ENCODE measurements at regions not wholly inside any gene's neighbourhood (a gene's known extent, or its start where the extent isn't known, plus 50 kb on each side); places are given as distances from the start of the nearest gene placed in this dataset.

GRCh38 chr2:166637051-166637450 lies 143.0 kb upstream of the SCN7A start:
- no peak overlapping the region for H3K27ac ChIP-seq
- TF ChIP-seq CTCF (IDR thresholded peaks at IDR 0.05) (no peak), POLR2A (IDR thresholded peaks at IDR 0.05) (no peak)
- ATAC-seq (no peak), DNase-seq (no peak)
- no peak overlapping the region for H3K4me3 ChIP-seq
- H3K36me3 ChIP-seq (replicated peaks in 1 of 2; ENCODE audit: insufficient read depth in 1 of 2, low read depth in 2 of 2): no peaks in the 10 kb centered on the region
- intact Hi-C loops (cut with DNase I): no loop called here
- no peaks in the 10 kb centered on the region for H3K27me3 ChIP-seq
- WGBS, 2 donors: 53 to 86% methylated on average over 1 of the region's 1 CpG
- H3K9me3 ChIP-seq: no peaks in the 10 kb centered on the region
- no peaks in the 10 kb centered on the region for H3K4me1 ChIP-seq

- H3K27me3 ChIP-seq: no peaks in the 10 kb centered on the region
- TF ChIP-seq CTCF (IDR thresholded peaks at IDR 0.05) (no peak), POLR2A (IDR thresholded peaks at IDR 0.05) (no peak)
- H3K36me3 ChIP-seq (replicated peaks in 1 of 2; ENCODE audit: insufficient read depth in 1 of 2, low read depth in 2 of 2): no peaks in the 10 kb centered on the region
- ATAC-seq (no peak), DNase-seq (no peak)
- H3K27ac ChIP-seq: no peak overlapping the region
- H3K9me3 ChIP-seq: no peaks in the 10 kb centered on the region
- no peak overlapping the region for H3K4me3 ChIP-seq
- WGBS, 2 donors: 74 to 78% methylated on average over 4 of the region's 4 CpGs
- H3K4me1 ChIP-seq: no peaks in the 10 kb centered on the region
- intact Hi-C loops (cut with DNase I): no loop called here
These were observed 140.7 kb upstream of the SCN7A start for GRCh38 chr2:166634706-166635105.

- H3K4me3 ChIP-seq: no peak overlapping the region
- no peak for DNase-seq
- ATAC-seq: no peak
- no peaks in the 10 kb centered on the region for H3K27me3 ChIP-seq
- intact Hi-C loops (cut with DNase I): no loop called here
- H3K9me3 ChIP-seq: no peaks in the 10 kb centered on the region
- H3K27ac ChIP-seq: no peak overlapping the region
- WGBS, 2 donors: 27 to 58% methylated on average over 1 to 3 of the region's 3 CpGs
- H3K4me1 ChIP-seq: no peaks in the 10 kb centered on the region
- no peaks in the 10 kb centered on the region for H3K36me3 ChIP-seq (replicated peaks in 1 of 2; ENCODE audit: insufficient read depth in 1 of 2, low read depth in 2 of 2)
- TF ChIP-seq CTCF (IDR thresholded peaks at IDR 0.05) (no peak), POLR2A (IDR thresholded peaks at IDR 0.05) (no peak)
These were observed 138.6 kb upstream of the SCN7A start for GRCh38 chr2:166632616-166633015.

- WGBS, 2 donors: 36% methylated on average over 1 of the region's 1 CpG; no CpG with 5 or more reads in 1 of the 2 donors
- no peaks in the 10 kb centered on the region for H3K36me3 ChIP-seq (replicated peaks in 1 of 2; ENCODE audit: insufficient read depth in 1 of 2, low read depth in 2 of 2)
- DNase-seq (no peak), ATAC-seq (no peak)
- H3K27ac ChIP-seq: no peak overlapping the region
- H3K4me3 ChIP-seq: no peak overlapping the region
- TF ChIP-seq POLR2A (IDR thresholded peaks at IDR 0.05) (no peak), CTCF (IDR thresholded peaks at IDR 0.05) (no peak)
- no peaks in the 10 kb centered on the region for H3K4me1 ChIP-seq
- no peaks in the 10 kb centered on the region for H3K9me3 ChIP-seq
- intact Hi-C loops (cut with DNase I): no loop called here
- H3K27me3 ChIP-seq: no peaks in the 10 kb centered on the region
These were observed 134.6 kb upstream of the SCN7A start for GRCh38 chr2:166628478-166629136.

- H3K9me3 ChIP-seq: no peaks in the 10 kb centered on the region
- 91 to 100% methylated on average over 2 of the region's 2 CpGs for WGBS, 2 donors
- H3K4me1 ChIP-seq: no peaks in the 10 kb centered on the region
- DNase-seq (no peak), ATAC-seq (no peak)
- no peaks in the 10 kb centered on the region for H3K27me3 ChIP-seq
- no peaks in the 10 kb centered on the region for H3K36me3 ChIP-seq (replicated peaks in 1 of 2; ENCODE audit: insufficient read depth in 1 of 2, low read depth in 2 of 2)
- TF ChIP-seq POLR2A (IDR thresholded peaks at IDR 0.05): no peak
- TF ChIP-seq CTCF (IDR thresholded peaks at IDR 0.05): no peak
- no peak overlapping the region for H3K27ac ChIP-seq
- intact Hi-C loops (cut with DNase I): no loop called here
- no peak overlapping the region for H3K4me3 ChIP-seq
These were observed 133.8 kb upstream of the SCN7A start for GRCh38 chr2:166627893-166628292.

Measured in body of pancreas (tissue), 4 donors.